Transverse colon (tissue), 4 donors: ENCODE measurements at regions not wholly inside any gene's neighbourhood (a gene's known extent, or its start where the extent isn't known, plus 50 kb on each side); places are given as distances from the start of the nearest gene placed in this dataset.

ENCODE experiments used
- POLR2A ChIP-seq: fragments of 450-650 bp; IDR thresholded peaks from one replicate; pipeline ENCODE4 v1.6.1; 2016; ENCODE audit warnings: antibody characterized with exemption, mild to moderate bottlenecking, moderate library complexity
- POLR2AphosphoS5 ChIP-seq, 3 donors: sonication (generic); formaldehyde crosslinking; IDR thresholded peaks; one replicate each; pipeline ENCODE4 v1.6.1; 2016; ENCODE audit warnings: antibody characterized with exemption in 3 of 3
- TF ChIP-seq, protein P1 (sequence below), 5 experiments: fragments of 200-600 bp in 3 of 5; fragments of 450-650 bp in 2 of 5; sonication (generic) in 3 of 5; IDR thresholded peaks; 1 replicate in 2 of 5; 2 replicates in 3 of 5; pipeline ENCODE4 v1.5.1; 2016 to 2017; ENCODE audit warnings: antibody characterized with exemption in 5 of 5, inconsistent platforms in 3 of 5, mild to moderate bottlenecking in 2 of 5, moderate library complexity in 1 of 5

DNA sequence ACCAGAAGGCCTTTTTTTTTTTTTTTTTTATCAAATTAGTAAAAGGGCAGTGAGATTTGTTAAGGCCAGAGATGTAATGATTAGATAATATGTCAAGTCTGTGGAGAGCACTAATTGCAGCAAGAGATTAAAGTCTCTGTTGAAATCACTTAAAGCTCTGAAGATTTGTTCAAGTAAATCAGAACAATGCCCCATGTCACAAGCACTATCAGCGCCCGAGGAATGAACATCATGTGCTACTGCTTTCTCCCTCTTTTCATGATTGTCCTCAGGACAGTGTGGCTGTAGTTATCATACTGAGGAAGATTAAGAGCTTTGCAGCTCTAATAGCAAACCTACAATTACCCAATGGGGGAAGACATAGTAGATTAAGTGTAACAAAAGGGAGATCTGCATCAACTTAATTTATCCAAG is 71.1 kb downstream of the TDRD15 start:
- TF ChIP-seq POLR2AphosphoS5 (IDR thresholded peaks at IDR 0.05), result no peak
- TF ChIP-seq, protein P1, sequence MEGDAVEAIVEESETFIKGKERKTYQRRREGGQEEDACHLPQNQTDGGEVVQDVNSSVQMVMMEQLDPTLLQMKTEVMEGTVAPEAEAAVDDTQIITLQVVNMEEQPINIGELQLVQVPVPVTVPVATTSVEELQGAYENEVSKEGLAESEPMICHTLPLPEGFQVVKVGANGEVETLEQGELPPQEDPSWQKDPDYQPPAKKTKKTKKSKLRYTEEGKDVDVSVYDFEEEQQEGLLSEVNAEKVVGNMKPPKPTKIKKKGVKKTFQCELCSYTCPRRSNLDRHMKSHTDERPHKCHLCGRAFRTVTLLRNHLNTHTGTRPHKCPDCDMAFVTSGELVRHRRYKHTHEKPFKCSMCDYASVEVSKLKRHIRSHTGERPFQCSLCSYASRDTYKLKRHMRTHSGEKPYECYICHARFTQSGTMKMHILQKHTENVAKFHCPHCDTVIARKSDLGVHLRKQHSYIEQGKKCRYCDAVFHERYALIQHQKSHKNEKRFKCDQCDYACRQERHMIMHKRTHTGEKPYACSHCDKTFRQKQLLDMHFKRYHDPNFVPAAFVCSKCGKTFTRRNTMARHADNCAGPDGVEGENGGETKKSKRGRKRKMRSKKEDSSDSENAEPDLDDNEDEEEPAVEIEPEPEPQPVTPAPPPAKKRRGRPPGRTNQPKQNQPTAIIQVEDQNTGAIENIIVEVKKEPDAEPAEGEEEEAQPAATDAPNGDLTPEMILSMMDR (IDR thresholded peaks at IDR 0.05), result no peak
- TF ChIP-seq POLR2A, result no peak
